Ecto neural progenitor cell (in vitro differentiated cells): ENCODE measurements at regions not wholly inside any gene's neighbourhood (a gene's known extent, or its start where the extent isn't known, plus 50 kb on each side); places are given as distances from the start of the nearest gene placed in this dataset.
"Not testable (repeated sequence)": the region's sequence is repeated elsewhere in the genome, so short reads cannot be mapped to it uniquely, and the experiment has no call there.

Experiments
- DNase-seq: peaks from one replicate; pipeline ENCODE4 v3.0.0-alpha.2; 2018; ENCODE audit warnings: low spot score

GRCh38 chr12:56872366-56872765, 61.8 kb downstream of the SDR9C7 start:
- DNase-seq = no peak

DNA sequence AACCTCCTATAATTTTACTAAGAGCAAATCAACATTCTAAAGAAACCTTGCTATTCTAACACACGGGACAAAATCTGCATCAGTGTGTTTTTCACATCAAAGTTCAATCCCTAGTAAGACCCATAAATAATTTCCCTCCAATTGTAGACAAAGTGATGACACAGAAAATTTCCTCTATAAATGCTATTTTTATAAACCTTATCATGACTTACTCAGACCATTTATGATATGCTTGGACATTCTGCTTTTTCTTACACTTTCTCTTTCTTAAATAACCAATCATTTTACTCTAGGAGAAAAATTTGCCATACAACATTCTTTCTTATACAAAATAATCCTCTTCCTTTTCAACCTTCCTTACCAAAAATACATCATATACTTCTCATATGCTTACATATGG, 67.0 kb downstream of the SDR9C7 start:
- DNase-seq = no peak

DNA sequence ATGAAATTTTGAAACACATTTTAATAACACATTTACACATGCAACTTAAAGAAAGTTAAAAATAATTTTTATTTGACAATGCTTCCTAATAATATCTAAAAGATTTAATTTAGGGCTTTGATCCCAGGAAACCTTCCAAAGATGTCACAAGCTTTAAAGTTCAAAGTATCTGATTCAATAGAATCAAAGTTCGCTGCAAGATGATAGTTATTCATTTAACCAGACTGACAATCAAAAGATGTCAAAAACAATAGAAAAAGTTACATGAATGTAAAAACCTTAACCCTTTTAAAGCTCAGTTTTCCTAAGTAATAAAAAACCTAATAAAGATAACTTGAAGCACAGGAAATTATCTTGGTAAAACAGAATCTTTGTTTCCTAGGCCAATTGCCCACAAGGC, 67.7 kb downstream of the SDR9C7 start:
- DNase-seq = no peak

GRCh38 chr12:56864318-56864717, 69.9 kb downstream of the SDR9C7 start:
- no peak for DNase-seq

- no peak for DNase-seq
Observed at GRCh38 chr12:56863789-56864188, 70.4 kb downstream of the SDR9C7 start.

GRCh38 chr12:56862264-56862663, 71.9 kb downstream of the SDR9C7 start:
- DNase-seq = no peak

- not testable (repeated sequence) for DNase-seq
Observed at GRCh38 chr12:56853392-56853978, 80.7 kb downstream of the SDR9C7 start.

- DNase-seq = no peak
Observed at GRCh38 chr12:56851462-56851861, 82.7 kb downstream of the SDR9C7 start.

- no peak for DNase-seq
Observed at GRCh38 chr12:56840922-56841321, 77.8 kb downstream of the HSD17B6 start.

GRCh38 chr12:56839915-56840325, 76.8 kb downstream of the HSD17B6 start:
- DNase-seq = peak; percentile 83

- DNase-seq = no peak
Observed at GRCh38 chr12:56839489-56839848, 76.3 kb downstream of the HSD17B6 start.

GRCh38 chr12:56838621-56839488, 75.7 kb downstream of the HSD17B6 start:
- DNase-seq = no peak
